Activated CD8-positive, alpha-beta memory T cell treated with anti-CD3 and anti-CD28 coated beads for 4 hours (primary cell): ENCODE measurements at regions not wholly inside any gene's neighbourhood (a gene's known extent, or its start where the extent isn't known, plus 50 kb on each side); places are given as distances from the start of the nearest gene placed in this dataset.
"Not testable (repeated sequence)": the region's sequence is repeated elsewhere in the genome, so short reads cannot be mapped to it uniquely, and the experiment has no call there.

Experiments
- DNase-seq, 2 donors: peaks; one replicate each; pipeline ENCODE4 v3.0.0-alpha.2; 2020; ENCODE audit warnings: low read depth in 2 of 2

GRCh38 chr13:111620586-111620985, 300.1 kb downstream of the TEX29 start:
- DNase-seq: no peak

- no peak for DNase-seq
Observed at GRCh38 chr13:111621164-111621563, 300.7 kb downstream of the TEX29 start.

DNA sequence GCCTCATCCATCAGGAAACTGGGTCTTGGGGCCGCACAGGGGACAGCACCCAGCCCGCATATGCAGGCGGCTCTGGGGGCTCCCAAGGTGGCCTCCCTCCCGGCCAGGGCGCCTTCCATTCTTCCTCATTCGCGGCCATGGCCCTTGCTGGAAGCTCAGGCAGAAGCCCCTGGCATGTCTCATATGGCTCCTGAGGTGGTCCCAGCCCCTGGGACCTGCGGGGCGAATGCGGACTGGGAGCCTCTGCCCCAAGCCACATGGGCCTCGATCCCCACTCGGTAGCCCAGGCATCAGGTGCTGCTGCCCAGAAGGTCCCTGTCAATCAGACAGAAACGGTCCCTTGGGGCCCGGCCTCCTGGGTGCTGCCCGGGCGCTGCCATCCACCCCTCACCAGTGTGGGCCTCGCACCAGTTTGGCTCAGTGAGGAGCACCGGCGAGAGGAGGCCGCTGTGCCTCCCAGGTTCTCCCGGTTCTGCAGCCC, 301.6 kb downstream of the TEX29 start:
- no peak for DNase-seq

GRCh38 chr13:111623208-111623607, 302.8 kb downstream of the TEX29 start:
- no peak for DNase-seq

GRCh38 chr13:111623743-111624505, 303.5 kb downstream of the TEX29 start:
- no peak for DNase-seq

GRCh38 chr13:111625526-111626315, 305.3 kb downstream of the TEX29 start:
- DNase-seq: no peak

- DNase-seq: no peak
Observed at GRCh38 chr13:111626371-111627305, 306.2 kb downstream of the TEX29 start.

GRCh38 chr13:111627596-111627995, 307.2 kb downstream of the TEX29 start:
- DNase-seq: no peak

GRCh38 chr13:111629016-111629415, 308.6 kb downstream of the TEX29 start:
- DNase-seq: no peak

- DNase-seq: no peak
Observed at GRCh38 chr13:111629457-111629856, 309.0 kb downstream of the TEX29 start.

- DNase-seq: no peak
Observed at GRCh38 chr13:111629926-111630325, 309.5 kb downstream of the TEX29 start.

DNA sequence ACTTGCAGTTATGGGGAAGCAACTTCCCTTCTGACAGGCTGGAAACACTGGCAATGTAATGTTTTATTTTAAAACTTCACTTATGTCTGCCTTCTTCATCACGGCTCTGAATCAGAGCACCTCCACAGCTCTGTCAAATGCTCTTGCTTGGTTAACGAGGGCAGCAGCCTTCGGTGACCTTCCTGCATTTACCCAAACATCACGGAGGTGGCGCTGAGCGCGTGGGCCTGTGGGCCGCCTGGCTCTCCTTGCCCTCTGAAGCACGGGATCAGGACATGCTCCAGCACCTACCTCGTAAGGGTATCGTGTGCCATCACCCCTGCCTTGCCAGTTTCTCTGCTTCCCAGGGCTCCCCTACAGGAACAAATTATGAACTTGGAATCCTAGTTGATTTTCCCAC, 310.0 kb downstream of the TEX29 start:
- no peak for DNase-seq

DNA sequence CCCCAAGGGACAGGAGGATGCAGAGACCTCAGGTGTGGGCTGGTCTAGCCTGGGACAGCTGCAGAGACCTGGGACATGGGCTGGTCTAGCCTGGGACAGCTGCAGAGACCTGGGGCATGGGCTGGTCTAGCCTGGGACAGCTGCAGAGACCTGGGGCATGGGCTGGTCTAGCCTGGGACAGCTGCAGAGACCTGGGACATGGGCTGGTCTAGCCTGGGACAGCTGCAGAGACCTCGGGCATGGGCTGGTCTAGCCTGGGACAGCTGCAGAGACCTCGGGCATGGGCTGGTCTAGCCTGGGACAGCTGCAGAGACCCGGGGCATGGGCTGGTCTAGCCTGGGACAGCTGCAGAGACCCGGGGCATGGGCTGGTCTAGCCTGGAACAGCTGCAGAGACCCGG, 310.8 kb downstream of the TEX29 start:
- not testable (repeated sequence) for DNase-seq

GRCh38 chr13:111632906-111633305, 312.5 kb downstream of the TEX29 start:
- no peak for DNase-seq

GRCh38 chr13:111633401-111633800, 313.0 kb downstream of the TEX29 start:
- no peak for DNase-seq

DNA sequence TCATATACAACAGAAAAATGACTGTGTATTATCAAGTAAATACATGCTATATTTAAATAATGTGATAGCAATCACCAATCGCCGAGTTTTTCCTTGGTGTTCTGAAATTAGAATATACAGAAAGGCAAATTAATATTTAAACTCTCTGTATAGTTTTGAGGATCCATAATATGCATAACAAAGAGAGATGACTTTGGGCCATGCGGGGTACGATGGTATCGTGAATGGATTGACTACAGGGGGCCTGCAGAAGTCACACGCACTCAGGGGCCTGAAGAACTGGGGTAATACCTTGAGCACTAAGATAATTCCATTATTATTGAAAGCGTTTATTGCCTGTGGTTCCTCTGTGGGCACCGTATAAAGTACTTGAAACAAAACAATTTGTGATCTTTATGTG, 314.0 kb downstream of the TEX29 start:
- no peak for DNase-seq

DNA sequence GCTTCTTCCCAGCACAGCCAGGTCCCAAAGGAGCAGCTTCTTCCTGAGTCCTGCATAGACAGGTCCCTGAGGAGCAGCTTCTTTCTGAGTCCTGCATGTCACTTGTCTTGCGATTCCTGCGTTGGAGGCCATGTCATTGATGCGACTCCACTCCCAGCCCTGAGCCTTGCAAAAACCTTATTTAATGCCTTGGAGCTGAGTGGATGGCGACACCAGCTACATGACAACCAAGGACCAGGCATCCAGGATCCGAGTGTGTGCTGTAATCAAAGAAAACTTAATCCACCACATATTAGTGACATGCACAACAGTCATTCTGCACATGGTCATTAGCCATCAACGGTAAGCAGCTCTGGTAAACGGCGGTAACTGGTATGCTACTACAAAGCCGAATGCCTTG, 315.8 kb downstream of the TEX29 start:
- DNase-seq: no peak

GRCh38 chr13:111636804-111637203, 316.4 kb downstream of the TEX29 start:
- no peak for DNase-seq

GRCh38 chr13:111637365-111637764, 316.9 kb downstream of the TEX29 start:
- no peak for DNase-seq

DNA sequence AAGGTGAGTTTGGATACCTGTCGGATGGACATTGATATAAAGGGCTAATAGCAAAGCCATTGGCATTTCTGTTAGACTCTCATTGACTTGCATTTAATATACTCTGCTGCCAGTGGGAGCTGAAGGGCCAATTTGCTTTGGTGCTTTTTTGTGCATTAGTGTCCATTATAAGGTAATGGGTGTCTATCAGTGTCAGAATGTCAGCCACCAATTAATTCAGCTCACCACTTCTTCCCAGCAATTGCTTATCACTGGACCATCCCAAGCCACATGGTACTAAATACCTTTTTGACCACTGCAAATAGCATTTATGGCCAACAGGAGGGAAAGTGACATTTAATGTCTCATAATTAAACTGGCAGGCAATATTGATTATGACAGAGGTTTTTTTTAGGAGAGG, 317.8 kb downstream of the TEX29 start:
- DNase-seq: no peak

GRCh38 chr13:111639196-111639705, 318.8 kb downstream of the TEX29 start:
- DNase-seq: no peak

DNA sequence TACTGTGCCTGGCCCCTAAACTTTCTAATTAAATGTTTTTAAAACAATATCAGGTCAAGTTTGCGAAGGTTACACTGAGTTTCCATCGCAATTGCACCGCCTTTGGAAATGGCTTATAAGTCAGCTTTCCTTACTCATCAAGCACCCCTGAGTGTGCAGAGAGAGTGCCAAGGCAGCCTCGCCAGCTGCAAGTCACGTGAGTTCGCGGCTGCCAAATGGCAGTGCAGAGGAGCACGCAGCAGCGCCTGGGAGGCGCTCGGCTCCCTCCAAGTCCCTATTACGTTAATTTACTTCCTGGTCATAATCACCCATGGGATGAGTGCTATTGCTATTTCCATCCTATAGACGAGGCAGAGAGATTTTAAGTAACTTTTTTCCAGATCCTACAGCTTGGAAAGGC, 319.6 kb downstream of the TEX29 start:
- no peak for DNase-seq
